ENCODE measurements at regions not wholly inside any gene's neighbourhood (a gene's known extent, or its start where the extent isn't known, plus 50 kb on each side); places are given as distances from the start of the nearest gene placed in this dataset.

- DNase-seq (ENCODE audit: low spot score): no peak
Measured at GRCh38 chr1:78797108-78797781, 147.6 kb downstream of the IFI44 start.

GRCh38 chr1:78799926-78800325 is 150.3 kb downstream of the IFI44 start:
- DNase-seq (ENCODE audit: low spot score): no peak

GRCh38 chr1:78814176-78814575 is 164.5 kb downstream of the IFI44 start:
- DNase-seq (ENCODE audit: low spot score): no peak

GRCh38 chr1:78825561-78825960 is 175.9 kb downstream of the IFI44 start:
- DNase-seq (ENCODE audit: low spot score): no peak

GRCh38 chr1:78829644-78830043 is 176.9 kb downstream of the ADGRL4 start:
- DNase-seq (ENCODE audit: low spot score): no peak

GRCh38 chr1:78830321-78830720 is 176.2 kb downstream of the ADGRL4 start:
- no peak for DNase-seq (ENCODE audit: low spot score)

- no peak for DNase-seq (ENCODE audit: low spot score)
Measured at GRCh38 chr1:78831731-78832360, 174.7 kb downstream of the ADGRL4 start.

GRCh38 chr1:78833491-78833890 is 173.0 kb downstream of the ADGRL4 start:
- no peak for DNase-seq (ENCODE audit: low spot score)

- no peak for DNase-seq (ENCODE audit: low spot score)
Measured at GRCh38 chr1:78834201-78834741, 172.3 kb downstream of the ADGRL4 start.

GRCh38 chr1:78836726-78837125 is 169.8 kb downstream of the ADGRL4 start:
- DNase-seq (ENCODE audit: low spot score): no peak

- DNase-seq (ENCODE audit: low spot score): peak; percentile 13
Measured at GRCh38 chr1:78839704-78840277, 166.7 kb downstream of the ADGRL4 start.
